CD4-positive, alpha-beta T cell (primary cell): ENCODE measurements at regions not wholly inside any gene's neighbourhood (a gene's known extent, or its start where the extent isn't known, plus 50 kb on each side); places are given as distances from the start of the nearest gene placed in this dataset.

Source experiments
- ATAC-seq: fragments of 200-7000 bp; cut with Tn5 transposase; one replicate; pipeline ENCODE4 v1.10.0; 2022; ENCODE audit warnings: mild to moderate bottlenecking; ENCODE audit not compliant: poor library complexity
- CTCF ChIA-PET: fragments of 350-600 bp; sonication (Branson Sonifier 250); formaldehyde crosslinking; loops from one replicate; lab custom pipeline; 2021; ENCODE audit warnings: antibody characterized with exemption, inconsistent platforms; lab: Charles Lee
- POLR2A ChIA-PET: fragments of 350-600 bp; sonication (Branson Sonifier 250); formaldehyde crosslinking; loops from one replicate; lab custom pipeline; 2021; ENCODE audit warnings: antibody characterized with exemption, inconsistent platforms; lab: Charles Lee
- DNase-seq, 14 experiments: peaks; one replicate each; pipeline ENCODE4 v3.0.0-alpha.2; 2013 to 2020; ENCODE audit warnings: mixed read lengths in 2 of 14
- H3K27ac ChIP-seq, 2 donors: one replicate each; pipeline versions ENCODE4 v1.5.1 to v1.7.0; 2013; ENCODE audit warnings: low read length in 2 of 2, low read depth in 1 of 2, mild to moderate bottlenecking in 1 of 2
- H3K27me3 ChIP-seq, 2 experiments: 1 replicate in 1 of 2; 2 replicates in 1 of 2; pipeline versions ENCODE4 v1.6.1 to v1.7.0; 2013; ENCODE audit warnings: low read length in 2 of 2, control low read depth in 1 of 2, mild to moderate bottlenecking in 1 of 2, moderate library complexity in 1 of 2; ENCODE audit not compliant: insufficient read depth in 2 of 2, control insufficient read depth in 1 of 2
- H3K36me3 ChIP-seq: one replicate; pipeline ENCODE4 v1.6.1; 2013; ENCODE audit warnings: low read length, control low read depth; ENCODE audit not compliant: insufficient read depth
- H3K4me1 ChIP-seq: one replicate; pipeline ENCODE4 v1.6.1; 2013; ENCODE audit warnings: low read length, control low read depth; ENCODE audit not compliant: insufficient read depth
- H3K4me3 ChIP-seq: one replicate; pipeline ENCODE4 v1.5.1; 2013; ENCODE audit warnings: mild to moderate bottlenecking, low read length, moderate library complexity
- H3K9me3 ChIP-seq, 2 experiments: 1 replicate in 1 of 2; 2 replicates in 1 of 2; pipeline versions ENCODE4 v1.6.1 to v1.7.0; 2013; ENCODE audit warnings: low read length in 2 of 2, mild to moderate bottlenecking in 2 of 2, control low read depth in 1 of 2, moderate library complexity in 1 of 2; ENCODE audit not compliant: control insufficient read depth in 1 of 2, insufficient read depth in 1 of 2
- H3K27ac Mint-ChIP-seq: one replicate; pipeline ENCODE4 v1.8.0; 2020; ENCODE audit warnings: mixed read lengths
- H3K27me3 Mint-ChIP-seq: one replicate; pipeline ENCODE4 v1.8.0; 2021; ENCODE audit warnings: mixed read lengths
- H3K36me3 Mint-ChIP-seq: one replicate; pipeline ENCODE4 v1.8.0; 2021; ENCODE audit warnings: low read depth, mixed read lengths
- H3K4me1 Mint-ChIP-seq: one replicate; pipeline ENCODE4 v1.8.0; 2021; ENCODE audit warnings: low read depth, mixed read lengths
- H3K4me3 Mint-ChIP-seq: one replicate; pipeline ENCODE4 v1.8.0; 2020; ENCODE audit warnings: mild to moderate bottlenecking, mixed read lengths
- H3K9me3 Mint-ChIP-seq: one replicate; pipeline ENCODE4 v1.8.0; 2020; ENCODE audit warnings: mixed read lengths
- CTCF ChIP-seq: fragments of 200-600 bp; IDR thresholded peaks from one replicate; pipeline ENCODE4 v1.8.0; 2022; ENCODE audit warnings: antibody characterized with exemption, mild to moderate bottlenecking
- intact Hi-C, 2 experiments: fragments of 100-400 bp; cut with DNase I in 1 of 2; cut with micrococcal nuclease in 1 of 2; formaldehyde crosslinking; loops; one replicate each; pipeline versions ENCODE4 v1.15.1 to v1.9.0; 2023 to 2025; cut with DNase I, micrococcal nuclease

GRCh38 chr4:67160394-67160793 lies 384.9 kb downstream of the CENPC start:
- no peaks in the 10 kb centered on the region for H3K9me3 ChIP-seq
- Mint-ChIP-seq H3K9me3 (no peaks in the 10 kb centered on the region), H3K4me1 (no peaks in the 10 kb centered on the region), H3K27ac (no peak overlapping the region), H3K4me3 (no peak overlapping the region), H3K36me3 (no peaks in the 10 kb centered on the region), H3K27me3 (no peaks in the 10 kb centered on the region)
- CTCF ChIA-PET = no interaction called here
- no peaks in the 10 kb centered on the region for H3K27me3 ChIP-seq
- no peak for ATAC-seq
- H3K36me3 ChIP-seq = no peaks in the 10 kb centered on the region
- TF ChIP-seq CTCF = no peak
- H3K4me3 ChIP-seq = no peak overlapping the region
- DNase-seq = no peak
- H3K27ac ChIP-seq = no peak overlapping the region
- H3K4me1 ChIP-seq = no peaks in the 10 kb centered on the region
- intact Hi-C loops = no loop called here
- POLR2A ChIA-PET = no interaction called here

GRCh38 chr4:67158666-67159065 lies 386.6 kb downstream of the CENPC start:
- ChIA-PET CTCF (no interaction called here), POLR2A (no interaction called here)
- H3K36me3 ChIP-seq = no peaks in the 10 kb centered on the region
- intact Hi-C loops = no loop called here
- no peak overlapping the region for H3K4me3 Mint-ChIP-seq
- H3K27ac Mint-ChIP-seq = no peak overlapping the region
- no peak overlapping the region for H3K4me3 ChIP-seq
- no peaks in the 10 kb centered on the region for H3K4me1 Mint-ChIP-seq
- no peaks in the 10 kb centered on the region for H3K9me3 Mint-ChIP-seq
- no peak overlapping the region for H3K27ac ChIP-seq
- no peak for TF ChIP-seq CTCF
- H3K4me1 ChIP-seq = no peaks in the 10 kb centered on the region
- H3K9me3 ChIP-seq = no peaks in the 10 kb centered on the region
- no peaks in the 10 kb centered on the region for H3K36me3 Mint-ChIP-seq
- no peaks in the 10 kb centered on the region for H3K27me3 ChIP-seq
- DNase-seq = no peak
- no peaks in the 10 kb centered on the region for H3K27me3 Mint-ChIP-seq
- ATAC-seq = no peak

GRCh38 chr4:67152976-67153375 lies 392.3 kb downstream of the CENPC start:
- intact Hi-C loops = no loop called here

More at GRCh38 chr4:67152976-67153375, 392.3 kb downstream of the CENPC start:
- Mint-ChIP-seq H3K36me3 (no peaks in the 10 kb centered on the region), H3K27me3 (no peaks in the 10 kb centered on the region), H3K4me1 (no peaks in the 10 kb centered on the region), H3K4me3 (no peak overlapping the region), H3K27ac (no peak overlapping the region), H3K9me3 (no peaks in the 10 kb centered on the region)
- Histone ChIP-seq H3K4me3 (no peak overlapping the region), H3K4me1 (no peaks in the 10 kb centered on the region), H3K9me3 (peaks cover 0 to 22% of the 10 kb centered on the region in 2 experiments), H3K36me3 (no peaks in the 10 kb centered on the region), H3K27ac (no peak overlapping the region), H3K27me3 (no peaks in the 10 kb centered on the region)
- CTCF ChIA-PET = no interaction called here
- ATAC-seq = no peak
- TF ChIP-seq CTCF = no peak
- no peak for DNase-seq
- POLR2A ChIA-PET = no interaction called here
